B cell (primary cell): ENCODE measurements at regions not wholly inside any gene's neighbourhood (a gene's known extent, or its start where the extent isn't known, plus 50 kb on each side); places are given as distances from the start of the nearest gene placed in this dataset.

Experiments used
- ATAC-seq: fragments of 200-7000 bp; cut with Tn5 transposase; one replicate; pipeline ENCODE4 v1.10.0; 2021; ENCODE audit warnings: low read depth, mild to moderate bottlenecking, moderate number of reproducible peaks, moderate library complexity
- CTCF ChIA-PET: fragments of 350-600 bp; sonication (Branson Sonifier 250); formaldehyde crosslinking; loops from one replicate; lab custom pipeline; 2021; ENCODE audit warnings: antibody characterized with exemption, inconsistent platforms; lab: Charles Lee
- POLR2A ChIA-PET: fragments of 350-600 bp; sonication (Branson Sonifier 250); formaldehyde crosslinking; loops from one replicate; lab custom pipeline; 2021; ENCODE audit warnings: antibody characterized with exemption; lab: Charles Lee
- DNase-seq: peaks from one replicate; pipeline ENCODE4 v3.0.0; 2013
- H2AFZ ChIP-seq: 2 replicates; pipeline ENCODE4 v1.6.1; 2012; ENCODE audit warnings: mild to moderate bottlenecking, low read depth, low read length; ENCODE audit not compliant: insufficient read depth, poor library complexity, severe bottlenecking
- H3K27ac ChIP-seq, 2 donors: 1 replicate in 1 of 2; 2 replicates in 1 of 2; pipeline ENCODE4 v1.5.1; 2012 to 2013; ENCODE audit warnings: low read length in 2 of 2, mild to moderate bottlenecking in 2 of 2, moderate library complexity in 1 of 2
- H3K27me3 ChIP-seq, 4 experiments: fragments of 200-600 bp in 1 of 4; sonication (generic) in 1 of 4; replicated peaks in 1 of 4; 1 replicate in 2 of 4; 2 replicates in 2 of 4; pipeline versions ENCODE4 v1.6.1 to v1.7.0; 2013 to 2016; ENCODE audit warnings: low read length in 3 of 4, mild to moderate bottlenecking in 2 of 4, mixed read lengths in 1 of 4, moderate library complexity in 1 of 4; ENCODE audit not compliant: insufficient read depth in 4 of 4, control insufficient read depth in 3 of 4; ENCODE audit errors: control extremely low read depth in 1 of 4
- H3K36me3 ChIP-seq, 2 experiments: replicated peaks in 1 of 2; 1 replicate in 1 of 2; 2 replicates in 1 of 2; pipeline versions ENCODE4 v1.6.1 to v1.7.1; 2013; ENCODE audit warnings: low read length in 1 of 2; ENCODE audit not compliant: insufficient read depth in 2 of 2, control insufficient read depth in 1 of 2; ENCODE audit errors: control extremely low read depth in 1 of 2, extremely low read depth in 1 of 2
- H3K4me1 ChIP-seq, 2 donors: fragments of 200-600 bp in 1 of 2; sonication (generic) in 1 of 2; 1 replicate in 1 of 2; 2 replicates in 1 of 2; pipeline versions ENCODE4 v1.5.1 to v1.6.1; 2013 to 2017; ENCODE audit warnings: low read length in 2 of 2; ENCODE audit not compliant: control insufficient read depth in 2 of 2, insufficient read depth in 2 of 2
- H3K4me2 ChIP-seq: replicated peaks from 2 replicates; pipeline ENCODE3; 2012; ENCODE audit warnings: mild to moderate bottlenecking, low read depth, low read length; ENCODE audit not compliant: poor library complexity, severe bottlenecking
- H3K4me3 ChIP-seq, 5 experiments: fragments of 200-600 bp in 1 of 5; sonication (generic) in 1 of 5; 1 replicate in 3 of 5; 2 replicates in 2 of 5; pipeline versions ENCODE4 v1.5.1 to v1.7.0; 2011 to 2016; ENCODE audit warnings: low read length in 4 of 5, mild to moderate bottlenecking in 4 of 5, low read depth in 2 of 5, control low read depth in 1 of 5, moderate library complexity in 1 of 5; ENCODE audit not compliant: insufficient read depth in 1 of 5; ENCODE audit errors: control extremely low read depth in 1 of 5, extremely low read depth in 1 of 5
- H3K79me2 ChIP-seq: fragments of 200-600 bp; sonication (generic); one replicate; pipeline ENCODE4 v1.6.0; 2016; ENCODE audit warnings: low read length; ENCODE audit not compliant: control insufficient read depth, insufficient read depth
- H3K9ac ChIP-seq: fragments of 200-600 bp; sonication (generic); 2 replicates; pipeline ENCODE4 v1.6.1; 2017; ENCODE audit warnings: mild to moderate bottlenecking, low read length, moderate library complexity
- H3K9me3 ChIP-seq, 3 donors: one replicate each; pipeline versions ENCODE4 v1.6.1 to v1.7.1; 2013; ENCODE audit warnings: low read length in 2 of 3; ENCODE audit not compliant: control insufficient read depth in 2 of 3, insufficient read depth in 1 of 3; ENCODE audit errors: control extremely low read depth in 1 of 3
- H4K20me1 ChIP-seq: 2 replicates; pipeline ENCODE4 v1.6.0; 2012; ENCODE audit warnings: mild to moderate bottlenecking, low read length; ENCODE audit not compliant: insufficient read depth, control insufficient read depth, poor library complexity, severe bottlenecking
- H3K27ac Mint-ChIP-seq: one replicate; pipeline ENCODE4 v1.8.0; 2021; ENCODE audit warnings: mixed read lengths
- H3K27me3 Mint-ChIP-seq: one replicate; pipeline ENCODE4 v1.8.0; 2021; ENCODE audit warnings: mixed read lengths
- H3K4me1 Mint-ChIP-seq: one replicate; pipeline ENCODE4 v1.8.0; 2021; ENCODE audit warnings: mixed read lengths
- H3K4me3 Mint-ChIP-seq: one replicate; pipeline ENCODE4 v1.8.0; 2021; ENCODE audit warnings: mixed read lengths
- H3K9me3 Mint-ChIP-seq: one replicate; pipeline ENCODE4 v1.8.0; 2022; ENCODE audit warnings: mixed read lengths; ENCODE audit not compliant: insufficient read depth
- CTCF ChIP-seq: fragments of 200-600 bp; IDR thresholded peaks from one replicate; pipeline ENCODE4 v1.8.0; 2022; ENCODE audit warnings: antibody characterized with exemption, mild to moderate bottlenecking
- EZH2 ChIP-seq: IDR thresholded peaks from 2 replicates; pipeline ENCODE4 v1.6.1; 2012; ENCODE audit warnings: borderline replicate concordance, low read depth, mild to moderate bottlenecking, moderate library complexity, low read length; ENCODE audit not compliant: insufficient read depth, poor library complexity, severe bottlenecking
- WGBS: methylation state at CpG from one replicate; pipeline ENCODE4 v1.1.5; 2013; ENCODE audit warnings: missing lambda C conversion rate; ENCODE audit not compliant: insufficient coverage; 5-methylcytosine and 5-hydroxymethylcytosine counted together
- intact Hi-C: fragments of 100-400 bp; cut with micrococcal nuclease; formaldehyde crosslinking; loops from one replicate; pipeline ENCODE4 v1.10.0; 2022

GRCh38 chr6:156060013-156060412 lies 604.4 kb upstream of the NOX3 start:
- Histone ChIP-seq H3K9me3 (peaks cover 0 to 5% (median 0%) of the 10 kb centered on the region in 3 donors), H2AFZ (no peak overlapping the region), H3K4me3 (no peak overlapping the region), H3K27ac (no peak overlapping the region), H3K4me1 (peaks cover 0 to 4% of the 10 kb centered on the region in 2 donors), H3K79me2 (no peaks in the 10 kb centered on the region), H3K36me3 (no peaks in the 10 kb centered on the region), H3K4me2 (no peak overlapping the region), H3K9ac (no peak overlapping the region), H3K27me3 (no peaks in the 10 kb centered on the region), H4K20me1 (no peaks in the 10 kb centered on the region)
- Mint-ChIP-seq H3K4me1 (peaks cover 4% of the 10 kb centered on the region), H3K9me3 (no peaks in the 10 kb centered on the region), H3K27ac (no peak overlapping the region), H3K4me3 (no peak overlapping the region), H3K27me3 (peaks cover 4% of the 10 kb centered on the region)
- intact Hi-C loops, result no loop called here
- ATAC-seq, result no peak
- ChIA-PET CTCF (no interaction called here), POLR2A (no interaction called here)
- peak; percentile 12 for DNase-seq
- TF ChIP-seq EZH2, result no peak
- no peak for TF ChIP-seq CTCF
- WGBS, result 89% methylated on average over 2 of the region's 4 CpGs

DNA sequence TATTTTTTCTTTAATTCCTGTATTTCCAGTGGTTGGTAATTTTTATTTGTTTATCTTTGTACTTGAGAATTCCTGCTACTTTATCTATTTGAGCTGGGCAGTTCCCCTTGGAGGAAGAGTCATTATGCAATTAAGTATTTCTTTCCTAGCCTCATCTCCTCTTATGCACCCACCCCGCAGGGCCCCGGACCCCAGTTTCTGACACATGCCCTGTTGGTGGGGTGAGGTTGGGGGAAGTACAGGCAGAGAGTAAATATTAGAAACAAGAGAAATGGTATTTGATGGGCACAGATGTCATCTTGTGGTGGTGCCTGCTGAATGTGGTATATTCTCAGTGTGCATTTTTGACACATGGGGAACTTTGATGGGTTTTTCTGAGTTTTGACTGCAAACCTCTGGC lies 602.7 kb upstream of the NOX3 start:
- POLR2A ChIA-PET, result interaction anchor here (0.6 kb wide), 1 partner anchor 337 kb away, joined by 3 read pairs; no protein-coding TSS in a partner anchor
- H3K4me1 Mint-ChIP-seq, result peaks cover 4% of the 10 kb centered on the region
- no peaks in the 10 kb centered on the region for H3K9me3 Mint-ChIP-seq
- Histone ChIP-seq H3K79me2 (no peaks in the 10 kb centered on the region), H3K4me3 (no peak overlapping the region), H3K9me3 (peaks cover 0 to 5% (median 0%) of the 10 kb centered on the region in 3 donors), H3K27me3 (no peaks in the 10 kb centered on the region), H3K27ac (no peak overlapping the region), H4K20me1 (no peaks in the 10 kb centered on the region), H3K9ac (no peak overlapping the region), H3K36me3 (no peaks in the 10 kb centered on the region), H2AFZ (no peak overlapping the region), H3K4me2 (no peak overlapping the region), H3K4me1 (peaks cover 0 to 4% of the 10 kb centered on the region in 2 donors)
- TF ChIP-seq EZH2, result no peak
- TF ChIP-seq CTCF, result no peak
- intact Hi-C loops, result no loop called here
- WGBS, result no CpG with 5 or more reads among the region's 2 CpGs
- H3K4me3 Mint-ChIP-seq, result no peak overlapping the region
- DNase-seq (no peak), ATAC-seq (no peak)
- H3K27me3 Mint-ChIP-seq, result peaks cover 4% of the 10 kb centered on the region
- H3K27ac Mint-ChIP-seq, result no peak overlapping the region
- CTCF ChIA-PET, result no interaction called here
